ENCODE measurements at regions not wholly inside any gene's neighbourhood (a gene's known extent, or its start where the extent isn't known, plus 50 kb on each side); places are given as distances from the start of the nearest gene placed in this dataset.

GRCh38 chr3:154011036-154011435 is 110.2 kb upstream of the ARHGEF26 start:
- Histone ChIP-seq H3K36me3 (ENCODE audit: control insufficient read depth in 2 of 2, extremely low read depth in 1 of 2, insufficient read depth in 2 of 2, low read length in 2 of 2) (no peaks in the 10 kb centered on the region), H3K9ac (replicated peaks; ENCODE audit: extremely low read depth, insufficient read depth, low read length) (no peak overlapping the region), H3K4me1 (ENCODE audit: control insufficient read depth, extremely low read depth, insufficient read depth, low read length) (no peaks in the 10 kb centered on the region), H3K27me3 (ENCODE audit: control insufficient read depth in 2 of 2, insufficient read depth in 2 of 2, low read length in 2 of 2) (peaks cover 0 to 2% of the 10 kb centered on the region in 2 experiments), H3K4me3 (replicated peaks in 1 of 3; ENCODE audit: insufficient read depth in 1 of 3, low read depth in 1 of 3, low read length in 3 of 3) (no peak overlapping the region), H3K79me2 (ENCODE audit: control insufficient read depth, insufficient read depth, low read length) (no peaks in the 10 kb centered on the region), H3K4me2 (ENCODE audit: insufficient read depth, low read length) (no peak overlapping the region), H4K20me1 (replicated peaks; ENCODE audit: control insufficient read depth, extremely low read depth, insufficient read depth, low read length) (no peaks in the 10 kb centered on the region), H2AFZ (ENCODE audit: low read depth, low read length) (no peak overlapping the region), H3K27ac (ENCODE audit: insufficient read depth, low read depth, low read length) (no peak overlapping the region), H3K9me1 (replicated peaks; ENCODE audit: control insufficient read depth, extremely low read depth, insufficient read depth, low read length) (no peaks in the 10 kb centered on the region), H3K9me3 (replicated peaks; ENCODE audit: control insufficient read depth, insufficient read depth, low read length) (no peaks in the 10 kb centered on the region)
- TF ChIP-seq GATA2 (IDR thresholded peaks at IDR 0.05; ENCODE audit: insufficient read depth, insufficient read length, low read depth, low read length) (no peak), POLR2AphosphoS5 (IDR thresholded peaks at IDR 0.05; ENCODE audit: insufficient read depth, low read depth, low read length) (no peak), POLR2A (IDR thresholded peaks at IDR 0.05; ENCODE audit: low read depth, low read length) (no peak)
- CTCF ChIA-PET: interaction anchor here (1.2 kb wide), 1 partner anchor 242 kb away, joined by 3 read pairs; no protein-coding TSS in a partner anchor
- POLR2A ChIA-PET: no interaction called here
- no TSS peak for BruUV-seq (replicated peaks)
- FAIRE-seq (no peak), DNase-seq (ENCODE audit: low read depth, low spot score) (no peak)
- intact Hi-C loops (cut with micrococcal nuclease) (no loop called here), dilution Hi-C loops (cut with MboI; ENCODE audit: extremely low pct_ligation_motif_present, low sequenced_read_pairs) (no loop called here)

GRCh38 chr3:154013736-154014135 is 107.5 kb upstream of the ARHGEF26 start:
- FAIRE-seq (no peak), DNase-seq (ENCODE audit: low read depth, low spot score) (no peak)
- dilution Hi-C loops (cut with MboI; ENCODE audit: extremely low pct_ligation_motif_present, low sequenced_read_pairs): no loop called here
- Histone ChIP-seq H3K9ac (replicated peaks; ENCODE audit: extremely low read depth, insufficient read depth, low read length) (no peak overlapping the region), H2AFZ (ENCODE audit: low read depth, low read length) (no peak overlapping the region), H3K9me1 (replicated peaks; ENCODE audit: control insufficient read depth, extremely low read depth, insufficient read depth, low read length) (no peaks in the 10 kb centered on the region), H3K27ac (ENCODE audit: insufficient read depth, low read depth, low read length) (no peak overlapping the region), H3K36me3 (ENCODE audit: control insufficient read depth in 2 of 2, extremely low read depth in 1 of 2, insufficient read depth in 2 of 2, low read length in 2 of 2) (no peaks in the 10 kb centered on the region), H3K4me2 (ENCODE audit: insufficient read depth, low read length) (no peak overlapping the region), H4K20me1 (replicated peaks; ENCODE audit: control insufficient read depth, extremely low read depth, insufficient read depth, low read length) (no peaks in the 10 kb centered on the region), H3K79me2 (ENCODE audit: control insufficient read depth, insufficient read depth, low read length) (no peaks in the 10 kb centered on the region), H3K4me1 (ENCODE audit: control insufficient read depth, extremely low read depth, insufficient read depth, low read length) (no peaks in the 10 kb centered on the region), H3K4me3 (replicated peaks in 1 of 3; ENCODE audit: insufficient read depth in 1 of 3, low read depth in 1 of 3, low read length in 3 of 3) (no peak overlapping the region), H3K9me3 (replicated peaks; ENCODE audit: control insufficient read depth, insufficient read depth, low read length) (no peaks in the 10 kb centered on the region), H3K27me3 (ENCODE audit: control insufficient read depth in 2 of 2, insufficient read depth in 2 of 2, low read length in 2 of 2) (no peaks in the 10 kb centered on the region)
- intact Hi-C loops (cut with micrococcal nuclease): no loop called here
- POLR2A ChIA-PET: no interaction called here
- TF ChIP-seq POLR2A (IDR thresholded peaks at IDR 0.05; ENCODE audit: low read depth, low read length) (no peak), MYC (IDR thresholded peaks at IDR 0.05; ENCODE audit: low read depth, low read length) (no peak), EZH2 (IDR thresholded peaks at IDR 0.05; ENCODE audit: borderline replicate concordance, low read depth, low read length, severe bottlenecking) (no peak), CTCF (IDR thresholded peaks at IDR 0.05; ENCODE audit: extremely low read depth in 1 of 2, insufficient read depth in 1 of 2, low read depth in 1 of 2, low read length in 2 of 2) (no peak), POLR2AphosphoS5 (IDR thresholded peaks at IDR 0.05; ENCODE audit: insufficient read depth, low read depth, low read length) (no peak), GATA2 (IDR thresholded peaks at IDR 0.05; ENCODE audit: insufficient read depth, insufficient read length, low read depth, low read length) (no peak), MAX (IDR thresholded peaks at IDR 0.05; ENCODE audit: insufficient read depth, insufficient read length) (no peak), JUN (IDR thresholded peaks at IDR 0.05; ENCODE audit: borderline replicate concordance, insufficient read depth, insufficient read length, low read depth) (no peak)
- CTCF ChIA-PET: no interaction called here
- no TSS peak for BruUV-seq (replicated peaks)
